NCI-H82 treated with DMSO at 0.1 percent for 48 hours (cell line): ENCODE measurements at regions not wholly inside any gene's neighbourhood (a gene's known extent, or its start where the extent isn't known, plus 50 kb on each side); places are given as distances from the start of the nearest gene placed in this dataset.

ENCODE experiments used
- DNase-seq: peaks from one replicate; lab custom pipeline; 2025; ENCODE audit not compliant: unreplicated experiment; lab: John Stamatoyannopoulos, UW

- no peak for DNase-seq
Observed at GRCh38 chr6:164013480-164014208, 599.1 kb downstream of the QKI start.

GRCh38 chr6:164011321-164011720 lies 596.8 kb downstream of the QKI start:
- no peak for DNase-seq

GRCh38 chr6:164010441-164011103 lies 596.1 kb downstream of the QKI start:
- no peak for DNase-seq

- DNase-seq = no peak
Observed at GRCh38 chr6:164008902-164009301, 594.4 kb downstream of the QKI start.

- no peak for DNase-seq
Observed at GRCh38 chr6:164007881-164008280, 593.4 kb downstream of the QKI start.

DNA sequence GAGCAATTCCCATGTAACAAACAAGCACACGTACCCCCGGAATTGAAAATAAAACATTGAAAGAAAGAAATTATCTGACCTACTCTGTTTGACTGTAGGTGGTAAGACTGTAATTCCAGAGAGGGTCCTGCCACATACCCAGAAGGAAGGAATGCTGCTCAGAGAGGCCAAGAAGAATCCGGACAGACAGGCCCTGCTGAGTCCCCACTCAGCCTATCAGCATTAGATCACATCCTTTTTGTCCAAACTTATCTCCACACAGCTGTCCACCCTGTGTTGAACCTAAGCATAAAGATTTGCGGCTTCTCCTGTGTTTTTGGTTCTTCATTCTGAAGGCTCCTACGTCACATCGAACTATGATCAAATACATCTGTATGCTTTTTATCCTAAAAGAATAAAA lies 591.9 kb downstream of the QKI start:
- DNase-seq = no peak

GRCh38 chr6:164005004-164005711 lies 590.6 kb downstream of the QKI start:
- DNase-seq = no peak

GRCh38 chr6:164000276-164000675 lies 585.8 kb downstream of the QKI start:
- no peak for DNase-seq

DNA sequence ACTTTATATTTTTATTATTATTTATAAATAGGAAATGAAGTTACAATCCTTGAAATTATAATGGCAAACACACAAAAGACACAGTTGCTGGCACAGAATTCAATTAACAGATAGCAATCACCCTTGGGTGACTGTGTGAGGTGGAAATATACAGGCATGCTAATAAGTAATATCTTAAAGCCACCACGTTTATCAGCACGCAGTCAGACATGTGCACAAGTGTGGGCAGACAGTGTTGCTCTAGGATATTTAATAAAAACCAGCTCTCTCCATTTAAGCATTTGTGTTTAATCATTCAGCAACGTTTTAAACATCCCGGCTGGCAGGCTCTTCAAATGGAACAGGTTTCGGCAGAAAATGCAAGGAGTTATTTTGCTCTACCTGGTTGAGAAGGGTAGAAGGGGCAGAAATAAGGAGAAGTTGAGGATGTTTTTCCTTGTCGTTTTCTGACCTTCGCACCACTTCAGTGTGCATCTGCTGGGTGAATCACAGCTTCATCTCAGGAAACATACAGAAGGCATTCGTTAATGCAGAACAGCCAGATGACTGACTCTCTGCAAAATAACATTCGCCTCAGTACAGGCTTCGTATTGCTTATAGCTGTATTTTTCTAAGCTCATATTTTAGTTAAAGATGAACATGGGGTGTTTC lies 585.1 kb downstream of the QKI start:
- DNase-seq = no peak

- no peak for DNase-seq
Observed at GRCh38 chr6:163998496-163998895, 584.0 kb downstream of the QKI start.

- DNase-seq = no peak
Observed at GRCh38 chr6:163996491-163996890, 582.0 kb downstream of the QKI start.

DNA sequence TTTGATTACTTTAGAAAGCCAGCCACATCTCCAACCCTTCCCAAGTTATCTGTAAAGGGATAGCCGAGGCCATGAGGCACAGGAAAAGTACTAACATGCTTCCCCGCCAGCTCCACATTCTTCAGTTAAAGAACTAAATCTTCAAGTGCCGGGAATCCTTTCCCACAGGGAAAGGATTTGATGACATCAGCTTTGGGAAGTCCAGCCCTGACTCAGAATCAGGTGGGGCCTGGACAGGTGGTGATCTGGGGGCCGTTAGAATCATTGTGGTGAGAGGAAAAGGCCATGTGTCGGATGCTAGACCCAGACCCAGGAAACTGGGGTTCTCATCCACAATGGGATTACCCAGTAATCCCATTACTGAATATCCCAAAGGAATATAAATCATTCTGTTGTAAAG lies 580.0 kb downstream of the QKI start:
- DNase-seq = peak; percentile 6

DNA sequence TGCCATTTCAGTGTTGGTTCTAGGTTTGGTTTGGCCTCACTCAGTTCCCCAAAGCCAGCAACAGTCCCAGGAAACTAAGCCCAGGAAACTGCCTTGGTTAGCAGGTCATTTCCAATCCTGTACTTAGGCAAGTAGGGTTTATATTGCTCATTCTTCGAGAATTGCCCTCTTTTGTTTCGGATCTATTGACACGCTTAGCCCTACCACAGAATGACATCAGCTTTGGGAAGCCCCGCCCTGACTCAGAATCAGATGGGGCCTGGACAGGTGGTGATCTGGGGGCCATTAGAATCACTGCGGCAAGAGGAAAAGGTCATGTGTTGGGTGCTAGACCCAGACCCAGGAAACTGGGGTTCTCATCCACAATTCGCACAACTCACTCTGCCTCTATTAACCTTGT lies 578.2 kb downstream of the QKI start:
- DNase-seq = no peak

GRCh38 chr6:163992056-163992455 lies 577.5 kb downstream of the QKI start:
- DNase-seq = no peak

GRCh38 chr6:163991321-163991720 lies 576.8 kb downstream of the QKI start:
- no peak for DNase-seq

DNA sequence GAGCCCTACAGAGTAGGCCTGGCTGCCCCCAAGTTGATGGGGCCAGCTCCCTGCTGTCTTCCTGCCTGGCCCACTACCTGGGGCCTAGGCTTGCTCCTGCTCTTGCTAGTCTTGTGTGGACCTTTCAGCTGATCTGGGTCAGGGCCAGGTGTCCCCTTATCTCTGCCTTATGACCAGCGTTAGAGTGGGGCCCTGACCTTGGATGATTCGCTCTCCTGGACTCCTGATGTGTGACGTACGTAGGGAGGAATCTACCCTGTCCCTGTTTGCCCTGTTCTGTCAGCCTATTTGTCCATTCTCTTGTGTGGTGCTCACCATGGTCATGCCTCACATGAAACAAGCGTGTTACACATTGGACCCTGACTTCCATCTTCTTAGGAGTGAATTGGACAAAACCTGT lies 571.8 kb downstream of the QKI start:
- DNase-seq = no peak

- DNase-seq = no peak
Observed at GRCh38 chr6:163985710-163986109, 571.2 kb downstream of the QKI start.

- no peak for DNase-seq
Observed at GRCh38 chr6:163985040-163985439, 570.5 kb downstream of the QKI start.

DNA sequence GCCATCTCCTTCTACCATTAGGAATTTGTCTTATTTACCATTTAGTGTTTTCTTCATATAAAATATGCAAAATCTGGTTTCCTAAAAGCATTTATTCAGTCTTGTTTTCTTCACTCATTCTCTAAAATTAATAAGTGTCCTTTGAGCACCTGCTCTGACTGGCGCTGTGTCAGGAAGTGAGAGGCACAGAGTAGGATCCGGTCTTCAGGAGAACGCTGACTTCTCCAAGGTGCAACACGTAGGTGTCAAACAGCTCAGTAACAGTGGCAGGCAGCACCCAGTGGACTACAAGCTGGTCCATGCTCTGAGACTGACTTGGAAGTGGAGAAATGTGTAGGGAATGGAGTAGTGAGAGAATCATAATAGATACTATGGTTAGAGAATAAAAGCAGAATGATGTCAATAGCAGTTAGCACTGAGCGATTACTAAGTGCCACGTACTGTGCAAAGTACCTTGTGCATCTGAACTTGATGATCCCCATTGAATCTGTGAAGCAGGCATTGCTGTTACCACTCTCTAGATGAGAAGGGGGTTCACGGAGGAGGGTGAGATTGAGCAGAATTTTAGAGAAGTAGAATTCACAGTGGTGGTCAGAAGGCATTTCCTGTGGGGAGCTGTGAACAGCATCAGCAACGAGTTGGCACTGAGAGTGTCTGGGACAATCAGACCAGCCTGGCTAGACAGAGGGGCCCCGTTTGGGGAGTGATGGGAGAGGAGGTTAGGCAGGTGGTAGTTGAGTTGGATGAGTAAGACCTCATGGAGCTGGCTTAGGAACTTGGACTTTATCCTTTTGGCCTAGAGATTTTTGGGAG lies 569.8 kb downstream of the QKI start:
- no peak for DNase-seq

DNA sequence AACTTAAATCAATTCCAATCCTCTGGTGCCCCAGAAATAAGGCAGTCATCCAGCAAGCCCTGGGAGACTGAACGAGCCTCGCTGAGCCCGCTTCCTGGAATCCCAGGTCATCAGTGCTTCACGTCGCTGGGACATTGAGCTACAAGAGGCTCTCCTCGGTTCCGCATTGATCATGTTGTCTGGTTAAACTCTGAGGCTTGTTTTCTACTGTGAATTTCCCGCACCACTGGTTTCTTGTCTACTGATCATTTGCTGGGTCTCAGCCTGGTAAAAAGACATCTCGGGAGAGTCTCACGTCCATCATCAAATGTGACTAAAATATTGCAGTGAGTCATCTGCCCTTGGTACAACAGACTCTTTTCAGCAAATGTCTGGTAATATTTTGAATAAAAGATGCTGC lies 569.2 kb downstream of the QKI start:
- DNase-seq = no peak

DNA sequence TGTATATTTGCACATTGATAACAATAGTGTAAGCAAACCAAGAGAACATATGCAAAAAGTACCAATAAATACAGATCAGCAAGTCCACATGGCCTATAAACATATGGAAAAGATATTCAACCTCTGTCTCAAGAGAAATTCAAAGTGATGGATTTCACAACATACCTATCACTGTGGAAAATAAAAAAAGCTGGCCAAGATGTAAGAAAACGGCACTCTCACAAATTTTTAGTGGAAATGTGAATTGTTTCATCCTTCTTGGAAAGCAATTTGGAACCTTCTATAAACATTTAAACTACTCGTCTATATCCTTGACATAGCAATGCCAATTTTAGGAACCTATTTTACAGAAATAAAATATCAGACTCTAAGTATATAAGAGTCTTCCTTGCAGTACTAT lies 559.8 kb downstream of the QKI start:
- DNase-seq = no peak
